ENCODE measurements at regions not wholly inside any gene's neighbourhood (a gene's known extent, or its start where the extent isn't known, plus 50 kb on each side); places are given as distances from the start of the nearest gene placed in this dataset.

- H3K27ac ChIP-seq: no peak overlapping the region
- H3K4me3 ChIP-seq (ENCODE audit: low read depth in 1 of 2, low read length in 1 of 2): no peak overlapping the region
- H3K4me1 ChIP-seq (ENCODE audit: control insufficient read depth in 1 of 2, insufficient read depth in 1 of 2, low read depth in 1 of 2, low read length in 1 of 2): no peaks in the 10 kb centered on the region
- H3K36me3 ChIP-seq: no peaks in the 10 kb centered on the region
- H3K27me3 ChIP-seq: no peaks in the 10 kb centered on the region
- TF ChIP-seq CTCF (IDR thresholded peaks at IDR 0.05): no peak
- H3K9me3 ChIP-seq: no peaks in the 10 kb centered on the region
Observed at GRCh38 chr1:221815660-221816059, 73.8 kb upstream of the DUSP10 start.

GRCh38 chr1:221813887-221814286 lies 72.0 kb upstream of the DUSP10 start:
- peaks cover 0 to 6% of the 10 kb centered on the region in 2 experiments for H3K4me1 ChIP-seq (ENCODE audit: control insufficient read depth in 1 of 2, insufficient read depth in 1 of 2, low read depth in 1 of 2, low read length in 1 of 2)
- H3K4me3 ChIP-seq (ENCODE audit: low read depth in 1 of 2, low read length in 1 of 2): no peak overlapping the region
- no peak overlapping the region for H3K27ac ChIP-seq
- no peaks in the 10 kb centered on the region for H3K9me3 ChIP-seq
- no peaks in the 10 kb centered on the region for H3K36me3 ChIP-seq
- TF ChIP-seq CTCF (IDR thresholded peaks at IDR 0.05): no peak
- H3K27me3 ChIP-seq: no peaks in the 10 kb centered on the region

GRCh38 chr1:221812905-221813597 lies 71.2 kb upstream of the DUSP10 start:
- Histone ChIP-seq H3K27me3 (no peaks in the 10 kb centered on the region), H3K9me3 (no peaks in the 10 kb centered on the region), H3K27ac (no peak overlapping the region), H3K4me3 (ENCODE audit: low read depth in 1 of 2, low read length in 1 of 2) (no peak overlapping the region), H3K4me1 (ENCODE audit: control insufficient read depth in 1 of 2, insufficient read depth in 1 of 2, low read depth in 1 of 2, low read length in 1 of 2) (peaks cover 0 to 6% of the 10 kb centered on the region in 2 experiments), H3K36me3 (no peaks in the 10 kb centered on the region)
- no peak for TF ChIP-seq CTCF (IDR thresholded peaks at IDR 0.05)

- Histone ChIP-seq H3K36me3 (no peaks in the 10 kb centered on the region), H3K27me3 (no peaks in the 10 kb centered on the region), H3K4me3 (ENCODE audit: low read depth in 1 of 2, low read length in 1 of 2) (no peak overlapping the region), H3K9me3 (no peaks in the 10 kb centered on the region), H3K27ac (no peak overlapping the region), H3K4me1 (ENCODE audit: control insufficient read depth in 1 of 2, insufficient read depth in 1 of 2, low read depth in 1 of 2, low read length in 1 of 2) (peaks cover 0 to 6% of the 10 kb centered on the region in 2 experiments)
- no peak for TF ChIP-seq CTCF (IDR thresholded peaks at IDR 0.05)
Observed at GRCh38 chr1:221812088-221812752, 70.3 kb upstream of the DUSP10 start.

GRCh38 chr1:221810406-221810805 lies 68.5 kb upstream of the DUSP10 start:
- Histone ChIP-seq H3K36me3 (no peaks in the 10 kb centered on the region), H3K27me3 (no peaks in the 10 kb centered on the region), H3K4me3 (ENCODE audit: low read depth in 1 of 2, low read length in 1 of 2) (no peak overlapping the region), H3K27ac (no peak overlapping the region), H3K4me1 (ENCODE audit: control insufficient read depth in 1 of 2, insufficient read depth in 1 of 2, low read depth in 1 of 2, low read length in 1 of 2) (peaks cover 0 to 6% of the 10 kb centered on the region in 2 experiments), H3K9me3 (no peaks in the 10 kb centered on the region)
- TF ChIP-seq CTCF (IDR thresholded peaks at IDR 0.05): no peak

Data from neutrophil (primary cell).